T1000 (cell line): ENCODE measurements at regions not wholly inside any gene's neighbourhood (a gene's known extent, or its start where the extent isn't known, plus 50 kb on each side); places are given as distances from the start of the nearest gene placed in this dataset.
"Not testable (repeated sequence)": the region's sequence is repeated elsewhere in the genome, so short reads cannot be mapped to it uniquely, and the experiment has no call there.

ENCODE experiments used
- DNase-seq: peaks from one replicate; lab custom pipeline; 2025; ENCODE audit warnings: mixed read lengths; lab: John Stamatoyannopoulos, UW

DNA sequence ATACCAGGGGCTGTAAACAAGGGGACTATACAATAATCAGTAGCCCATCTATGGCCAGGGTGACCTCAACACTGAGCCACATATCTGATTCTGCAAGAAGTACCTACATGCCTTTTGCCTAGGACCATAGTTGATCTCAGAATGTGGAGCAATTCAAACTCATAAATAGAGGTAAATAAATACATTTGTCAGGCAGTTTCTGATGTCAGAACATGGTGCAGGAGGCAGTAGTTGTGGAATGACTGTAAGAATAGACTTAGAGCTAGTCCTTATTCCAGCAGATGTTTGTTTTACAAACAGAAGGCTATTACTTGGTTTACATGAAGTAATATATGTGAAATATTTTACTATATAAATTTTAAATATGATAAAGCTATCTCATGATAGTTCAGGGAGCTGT, 330.7 kb upstream of the DAB2 start:
- DNase-seq: no peak

DNA sequence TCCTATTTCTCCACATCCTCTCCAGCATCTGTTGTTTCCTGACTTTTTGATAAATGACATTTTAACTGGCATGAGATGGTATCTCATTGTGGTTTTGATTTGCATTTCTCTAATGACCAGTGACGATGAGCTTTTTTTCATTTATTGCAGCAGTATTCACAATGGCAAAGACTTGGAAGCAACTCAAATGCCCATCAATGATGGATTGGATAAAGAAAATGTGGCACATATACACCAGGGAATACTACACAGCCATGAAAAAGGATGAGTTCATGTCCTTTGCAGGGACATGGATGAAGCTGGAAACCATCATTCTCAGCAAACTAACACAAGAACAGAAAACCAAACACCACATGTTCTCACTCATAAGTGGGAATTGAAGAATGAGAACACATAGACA, 329.0 kb upstream of the DAB2 start:
- not testable (repeated sequence) for DNase-seq

DNA sequence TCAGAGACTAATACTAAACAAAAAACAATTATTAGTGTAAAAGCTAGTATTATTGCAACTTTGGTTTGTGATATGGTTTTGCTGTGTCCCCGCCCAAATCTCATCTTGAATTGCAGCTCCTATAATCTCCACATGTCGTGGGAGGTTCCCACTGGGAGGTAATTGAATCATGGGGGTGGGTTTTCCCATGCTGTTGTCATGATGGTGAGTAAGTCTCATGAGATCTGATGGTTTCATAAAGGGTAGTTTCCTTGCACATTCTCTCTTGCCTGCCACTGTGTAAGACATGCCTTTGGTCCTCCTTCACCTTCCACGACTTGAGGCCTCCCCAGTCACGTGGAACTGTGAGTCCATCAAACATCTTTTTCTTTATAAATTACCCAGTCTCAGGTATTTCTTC, 325.9 kb upstream of the DAB2 start:
- no peak for DNase-seq

DNA sequence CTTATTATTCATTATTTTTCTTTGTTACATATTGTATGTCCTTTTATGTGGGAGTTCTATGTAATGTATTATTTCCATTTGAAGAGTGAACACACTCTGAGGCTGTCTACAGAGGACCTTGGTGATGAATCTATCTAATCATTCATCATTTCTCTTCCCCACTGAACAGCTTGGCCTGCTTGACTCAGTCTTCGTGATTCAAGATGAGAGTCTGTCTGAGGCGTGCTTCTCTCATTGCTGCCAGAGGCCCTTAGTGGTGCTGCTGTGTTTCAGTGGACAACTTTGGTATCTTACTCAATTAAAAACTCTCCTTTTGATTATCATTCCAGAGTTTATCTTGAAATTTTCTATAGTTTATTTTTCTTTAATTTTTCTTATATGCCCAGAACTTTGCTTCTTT, 318.1 kb upstream of the DAB2 start:
- DNase-seq: no peak

DNA sequence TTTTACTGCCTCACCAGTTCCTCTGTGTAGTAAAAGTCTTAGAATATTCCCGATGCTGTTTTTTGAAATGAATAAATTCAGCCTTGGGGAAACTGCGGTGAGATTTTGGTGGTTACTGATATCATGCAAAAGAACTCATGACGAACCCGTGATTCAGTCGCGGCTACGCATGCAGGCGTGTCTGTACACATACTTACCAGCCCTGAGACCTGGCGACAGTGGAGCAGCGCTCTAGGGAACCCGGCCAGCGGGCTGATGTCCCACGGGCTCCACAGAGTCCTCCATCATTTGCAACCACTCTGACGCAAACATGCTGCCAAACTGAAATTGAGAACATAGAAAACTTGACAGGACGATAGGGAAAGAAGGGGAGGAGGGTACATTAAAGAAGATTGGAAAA, 315.6 kb upstream of the DAB2 start:
- no peak for DNase-seq

GRCh38 chr5:39732166-39732565, 307.4 kb upstream of the DAB2 start:
- DNase-seq: no peak

DNA sequence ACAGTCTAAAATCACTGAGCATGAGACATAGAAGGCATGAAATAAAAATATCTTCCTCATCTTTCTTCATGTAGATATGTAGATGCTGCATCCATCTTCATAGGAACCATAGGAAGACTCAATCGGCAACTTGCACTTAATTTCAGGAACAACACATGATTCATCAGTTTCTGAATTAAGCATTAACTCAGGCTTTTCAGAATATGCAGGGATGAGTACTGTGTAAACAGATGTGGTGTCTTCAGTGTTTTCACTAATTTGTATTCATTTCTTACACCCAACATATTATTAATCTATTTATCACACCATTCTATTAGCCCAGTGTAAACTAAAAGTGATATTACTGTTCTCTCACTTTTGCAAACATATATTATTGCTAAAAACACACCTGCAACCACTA, 305.9 kb upstream of the DAB2 start:
- DNase-seq: no peak

DNA sequence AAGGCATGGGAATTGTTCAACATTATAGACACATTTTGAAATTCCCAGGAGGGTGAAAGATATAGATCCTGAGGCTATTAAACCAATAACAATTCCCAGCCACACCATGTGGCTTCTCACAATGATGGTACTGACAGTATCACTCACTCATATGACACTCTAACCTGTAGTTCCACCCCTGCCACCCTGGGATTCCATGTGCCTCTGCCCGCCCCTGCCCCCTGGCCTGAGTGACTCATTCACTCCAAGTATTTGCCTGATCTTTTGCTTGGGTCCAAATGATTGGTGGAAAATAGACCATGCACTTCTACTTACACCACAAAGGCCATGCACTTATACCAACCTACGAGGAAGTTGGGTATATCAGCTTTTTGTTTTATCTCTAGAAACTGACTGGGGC, 305.2 kb upstream of the DAB2 start:
- DNase-seq: no peak

DNA sequence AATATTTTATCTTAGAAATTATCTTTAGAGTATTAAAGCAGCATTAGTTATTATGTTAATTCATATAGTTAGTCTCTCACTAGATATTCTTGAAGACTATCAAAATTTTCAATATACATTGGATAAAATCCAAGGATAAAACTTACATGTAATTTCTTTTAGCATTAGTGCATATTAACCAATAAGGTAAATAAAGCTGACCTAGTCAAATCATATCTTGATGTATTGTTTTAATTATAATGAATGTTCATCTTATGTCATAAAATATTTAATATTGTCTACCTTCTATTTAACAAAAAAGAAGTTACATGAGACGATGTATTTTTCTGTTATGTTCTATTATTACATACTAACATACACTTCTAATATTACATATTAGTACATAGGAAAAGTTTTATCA, 301.7 kb upstream of the DAB2 start:
- no peak for DNase-seq

DNA sequence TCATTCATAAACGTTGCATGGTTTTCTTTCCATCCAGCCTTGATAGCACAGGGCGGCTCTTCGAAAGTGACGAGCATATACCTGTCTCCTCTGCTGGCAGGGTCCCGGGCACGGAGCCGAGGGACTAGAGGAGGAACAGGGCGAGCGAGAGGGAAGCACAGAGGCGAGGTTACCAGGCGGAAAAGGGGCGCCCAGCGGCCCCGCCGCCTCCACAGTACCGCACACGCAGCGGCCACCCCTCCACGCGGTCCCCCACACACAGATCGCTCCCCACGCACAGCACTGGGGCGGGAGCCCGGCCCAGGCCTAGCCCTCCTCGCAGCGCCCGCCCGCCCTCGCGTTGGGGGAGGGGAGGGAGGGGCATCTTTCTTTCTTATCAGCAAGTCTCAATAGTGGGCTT, 296.6 kb upstream of the DAB2 start:
- DNase-seq: no peak

DNA sequence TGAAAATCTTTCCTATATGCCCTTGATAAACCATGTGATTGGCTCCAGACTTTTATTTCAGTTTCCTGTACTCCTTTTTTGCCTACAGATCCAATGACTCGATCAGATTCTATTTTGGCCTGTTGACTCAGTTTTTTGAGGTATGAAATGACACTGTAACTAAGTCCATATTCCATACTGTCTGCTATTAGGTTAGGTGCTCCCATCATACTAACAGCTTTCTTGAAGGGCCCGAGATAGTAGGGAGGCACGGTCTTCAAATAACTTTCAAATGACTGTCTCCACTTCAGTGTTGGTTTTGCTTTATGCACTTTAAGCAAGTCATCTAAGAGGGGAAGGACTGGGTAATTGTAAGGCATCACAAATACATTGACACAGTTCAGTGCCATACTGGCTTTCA, 295.4 kb upstream of the DAB2 start:
- DNase-seq: no peak

DNA sequence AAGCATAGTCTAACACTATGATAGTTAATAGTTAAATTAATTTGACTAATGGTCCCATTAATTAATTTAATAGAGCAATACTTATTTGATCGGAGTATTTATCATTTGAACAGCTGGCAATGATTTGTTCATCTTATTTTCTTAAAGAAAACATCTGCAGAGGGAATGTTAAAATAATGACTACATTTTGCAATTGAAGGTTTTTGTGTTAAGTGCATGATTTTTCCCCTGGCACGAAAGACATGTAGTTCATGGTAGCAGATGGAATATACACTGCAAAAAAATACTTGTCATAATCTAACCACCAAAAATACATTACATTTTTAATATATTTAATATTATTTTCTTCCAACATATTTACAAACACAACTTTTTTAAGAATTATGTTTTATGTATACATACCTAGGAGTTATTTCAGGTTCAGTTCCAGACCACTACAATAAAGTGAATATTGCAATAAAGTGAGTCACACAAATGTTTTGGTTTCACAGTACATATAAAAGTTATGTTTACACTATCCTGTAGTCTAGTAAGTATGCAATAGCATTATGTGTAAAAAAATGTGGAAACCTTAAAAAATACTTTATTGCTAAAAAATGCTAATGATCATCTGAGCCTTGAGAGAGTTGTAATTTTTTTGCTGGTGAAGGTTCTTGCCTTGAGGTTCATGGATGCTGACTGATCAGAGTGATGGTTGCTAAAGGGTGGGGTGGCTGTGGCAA, 292.6 kb upstream of the DAB2 start:
- DNase-seq: no peak

DNA sequence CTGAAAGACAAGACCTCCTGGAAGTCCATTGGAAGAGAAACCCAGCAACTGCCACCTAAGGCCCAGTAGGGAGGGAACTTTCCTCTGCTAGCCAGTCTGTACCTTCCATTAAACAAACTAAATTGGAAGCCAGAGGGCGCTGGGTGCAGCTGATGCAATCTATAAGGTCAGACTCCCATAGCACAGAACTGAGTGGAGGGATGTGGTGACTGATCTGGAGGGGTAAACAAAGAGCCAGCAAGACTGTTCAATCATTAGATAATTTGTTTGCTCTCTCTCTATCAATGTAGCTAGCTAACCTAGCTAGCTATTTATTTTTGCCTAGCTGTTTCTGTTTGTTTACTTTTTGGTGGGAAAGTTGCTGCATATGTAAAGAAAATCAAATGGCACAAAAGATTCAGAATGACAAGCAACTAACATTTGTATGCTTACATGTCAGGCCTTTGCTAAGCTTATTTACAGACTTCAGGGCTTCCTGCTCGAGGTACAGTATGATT, 291.8 kb upstream of the DAB2 start:
- DNase-seq: peak; percentile 13

GRCh38 chr5:39714036-39714698, 289.4 kb upstream of the DAB2 start:
- DNase-seq: peak; percentile 21

DNA sequence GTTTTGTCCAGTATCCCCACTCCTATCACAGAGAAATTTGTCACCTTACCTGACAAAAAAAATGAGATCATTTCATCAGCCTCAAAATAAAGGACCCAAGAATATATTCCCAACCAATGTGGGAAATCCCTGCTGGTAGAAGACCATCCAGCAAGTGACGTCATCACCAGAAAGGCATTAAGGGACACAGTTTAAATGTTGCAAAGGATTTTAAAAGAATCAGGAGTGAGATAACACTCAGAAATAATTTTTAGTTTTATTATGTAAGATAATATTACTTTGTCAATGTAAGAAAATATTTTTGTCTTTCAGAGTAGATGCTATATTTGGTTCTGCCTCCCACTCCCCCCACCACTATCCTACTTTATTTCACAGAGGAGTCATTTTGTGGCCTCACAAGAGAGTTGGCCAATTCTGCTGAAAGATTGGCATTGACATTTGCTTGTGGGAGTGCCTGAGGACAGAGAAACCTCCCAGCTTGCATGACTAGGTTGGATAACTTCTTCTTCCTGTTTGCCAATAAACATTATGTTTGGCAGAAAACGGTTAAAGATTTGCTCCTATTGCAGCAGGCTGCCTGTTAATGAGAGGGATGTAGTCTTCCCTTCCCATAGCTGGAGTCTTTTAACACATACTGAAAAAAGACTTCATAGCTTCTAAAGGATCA, 288.6 kb upstream of the DAB2 start:
- DNase-seq: no peak

DNA sequence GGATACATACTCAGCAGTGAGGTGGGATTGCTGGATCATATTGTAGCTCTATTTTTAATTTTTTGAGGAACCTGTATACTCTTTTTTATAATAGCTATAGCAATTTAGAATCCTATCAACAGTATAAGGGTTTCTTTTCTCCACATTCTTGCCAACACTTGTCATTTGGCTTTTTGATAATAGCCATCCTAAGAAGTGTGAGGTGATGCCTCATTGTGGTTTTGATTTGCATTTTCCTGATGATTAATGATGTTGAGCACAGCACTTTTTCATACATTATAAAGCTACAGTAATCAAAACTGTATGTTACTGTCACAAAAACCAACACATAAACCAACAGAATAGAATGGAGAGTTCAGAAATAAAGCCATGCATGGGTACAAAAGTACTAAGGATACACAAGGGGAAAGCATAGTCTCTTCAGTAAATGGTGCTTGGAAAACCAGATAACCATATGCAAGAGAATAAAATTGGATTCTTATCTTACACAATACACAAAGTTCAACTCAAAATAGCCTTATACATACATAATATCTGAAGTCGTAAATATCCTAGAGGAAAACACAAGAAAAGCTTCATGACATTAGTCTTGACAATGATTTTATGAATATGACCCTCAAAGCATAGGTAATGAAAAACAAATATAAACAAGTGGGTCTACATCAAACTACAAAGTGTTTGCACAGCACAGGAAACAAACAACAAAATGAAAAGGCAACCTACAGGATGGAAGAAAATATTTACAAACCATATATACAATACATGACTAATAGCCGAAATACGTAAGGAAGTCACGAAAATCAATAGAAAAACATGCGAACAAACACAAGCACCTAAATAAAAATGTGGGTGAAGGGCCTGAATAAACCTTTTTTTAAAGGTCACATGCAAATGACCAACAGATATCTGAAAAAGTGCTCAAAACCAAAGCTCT, 287.8 kb upstream of the DAB2 start:
- no peak for DNase-seq

- no peak for DNase-seq
Measured at GRCh38 chr5:39711821-39712220, 287.0 kb upstream of the DAB2 start.

GRCh38 chr5:39709032-39709431, 284.3 kb upstream of the DAB2 start:
- no peak for DNase-seq

- no peak for DNase-seq
Measured at GRCh38 chr5:39702928-39703327, 278.1 kb upstream of the DAB2 start.

- DNase-seq: no peak
Measured at GRCh38 chr5:39700523-39700922, 275.7 kb upstream of the DAB2 start.

DNA sequence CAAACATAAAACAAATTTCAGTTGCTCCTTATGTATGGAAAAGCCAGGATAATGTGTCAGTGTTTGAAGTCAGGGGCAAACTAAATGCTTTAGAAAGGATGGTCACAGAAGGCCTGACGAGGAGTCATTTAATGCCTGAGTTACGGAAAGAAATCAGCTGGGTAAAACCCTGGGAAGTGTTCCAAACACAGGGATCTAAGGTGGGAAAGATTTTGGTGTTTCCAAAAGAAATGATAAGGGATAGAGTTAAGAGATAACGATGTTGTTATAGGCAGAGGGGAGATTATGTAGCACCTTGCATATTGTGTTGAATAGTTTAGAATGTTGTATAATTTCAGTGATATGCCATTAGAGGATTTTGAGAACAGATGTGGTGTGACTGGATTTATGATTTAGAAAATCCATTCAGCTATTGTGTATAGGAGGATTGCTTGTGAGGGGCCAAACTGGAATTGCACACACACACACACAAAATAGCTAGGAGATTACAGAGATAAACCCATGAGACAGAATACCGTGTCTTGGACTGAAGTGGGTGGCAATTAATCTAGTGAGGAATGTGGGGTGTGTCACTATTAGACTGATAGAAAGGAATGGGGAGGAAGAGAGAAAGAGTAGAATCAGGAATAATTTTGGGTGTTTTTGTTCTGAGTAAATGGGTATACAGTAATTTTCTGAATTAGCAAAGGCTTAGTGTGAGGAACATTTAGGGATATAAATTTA, 274.2 kb upstream of the DAB2 start:
- DNase-seq: no peak
